ENCODE measurements at regions not wholly inside any gene's neighbourhood (a gene's known extent, or its start where the extent isn't known, plus 50 kb on each side); places are given as distances from the start of the nearest gene placed in this dataset.
"Not testable (repeated sequence)": the region's sequence is repeated elsewhere in the genome, so short reads cannot be mapped to it uniquely, and the experiment has no call there.

- 90 to 91% methylated on average over 1 of the region's 1 CpG for WGBS, 2 donors
Measured at GRCh38 chr1:147409886-147410285, 131.4 kb upstream of the BCL9 start.

GRCh38 chr1:147413110-147413605 lies 128.1 kb upstream of the BCL9 start:
- WGBS, 2 donors, result 85 to 87% methylated on average over 4 of the region's 4 CpGs
- H3K36me3 ChIP-seq, result no peaks in the 10 kb centered on the region
- H3K4me3 ChIP-seq (replicated peaks in 1 of 3), result no peak overlapping the region
- DNase-seq, result no peak
- H3K9me3 ChIP-seq, result no peaks in the 10 kb centered on the region
- TF ChIP-seq CTCF (IDR thresholded peaks at IDR 0.05) (no peak), POLR2A (IDR thresholded peaks at IDR 0.05) (no peak)
- H3K27me3 ChIP-seq, result no peaks in the 10 kb centered on the region
- no peak overlapping the region for H3K27ac ChIP-seq
- H3K4me1 ChIP-seq, result no peaks in the 10 kb centered on the region
- intact Hi-C loops (cut with DNase I), result no loop called here

More at GRCh38 chr1:147409886-147410285, 131.4 kb upstream of the BCL9 start:
- no peak for DNase-seq
- Histone ChIP-seq H3K4me1 (no peaks in the 10 kb centered on the region), H3K36me3 (no peaks in the 10 kb centered on the region), H3K9me3 (no peaks in the 10 kb centered on the region), H3K4me3 (replicated peaks in 1 of 3) (no peak overlapping the region), H3K27me3 (no peaks in the 10 kb centered on the region), H3K27ac (no peak overlapping the region)
- no peak for TF ChIP-seq POLR2A (IDR thresholded peaks at IDR 0.05)
- TF ChIP-seq CTCF (IDR thresholded peaks at IDR 0.05), result no peak
- intact Hi-C loops (cut with DNase I), result no loop called here

GRCh38 chr1:147414505-147415163 lies 126.7 kb upstream of the BCL9 start:
- no peaks in the 10 kb centered on the region for H3K9me3 ChIP-seq
- TF ChIP-seq POLR2A (IDR thresholded peaks at IDR 0.05), result no peak
- no peak for TF ChIP-seq CTCF (IDR thresholded peaks at IDR 0.05)

GRCh38 chr1:147417024-147417423 lies 124.3 kb upstream of the BCL9 start:
- no peak overlapping the region for H3K4me3 ChIP-seq (replicated peaks in 1 of 3)
- no peaks in the 10 kb centered on the region for H3K27me3 ChIP-seq
- TF ChIP-seq POLR2A (IDR thresholded peaks at IDR 0.05), result no peak
- TF ChIP-seq CTCF (IDR thresholded peaks at IDR 0.05), result no peak
- H3K4me1 ChIP-seq, result no peaks in the 10 kb centered on the region
- H3K9me3 ChIP-seq, result no peaks in the 10 kb centered on the region
- H3K27ac ChIP-seq, result no peak overlapping the region
- 78 to 82% methylated on average over 5 of the region's 5 CpGs for WGBS, 2 donors
- no peaks in the 10 kb centered on the region for H3K36me3 ChIP-seq
- no peak for DNase-seq
- intact Hi-C loops (cut with DNase I), result no loop called here

More at GRCh38 chr1:147414505-147415163, 126.7 kb upstream of the BCL9 start:
- intact Hi-C loops (cut with DNase I), result no loop called here
- Histone ChIP-seq H3K27ac (no peak overlapping the region), H3K36me3 (no peaks in the 10 kb centered on the region), H3K4me1 (no peaks in the 10 kb centered on the region), H3K4me3 (replicated peaks in 1 of 3) (no peak overlapping the region), H3K27me3 (no peaks in the 10 kb centered on the region)
- no peak for DNase-seq
- WGBS, 2 donors, result 62 to 63% methylated on average over 3 of the region's 3 CpGs

GRCh38 chr1:147423100-147423827 lies 118.0 kb upstream of the BCL9 start:
- H3K9me3 ChIP-seq; H3K4me1 ChIP-seq; H3K27ac ChIP-seq; H3K27me3 ChIP-seq; DNase-seq; H3K4me3 ChIP-seq (replicated peaks in 1 of 3); H3K36me3 ChIP-seq; intact Hi-C loops (cut with DNase I): not testable (repeated sequence)
- 76 to 86% methylated on average over 25 to 27 of the region's 31 CpGs for WGBS, 2 donors

Data from thyroid gland (tissue), 4 donors.